ENCODE measurements at regions not wholly inside any gene's neighbourhood (a gene's known extent, or its start where the extent isn't known, plus 50 kb on each side); places are given as distances from the start of the nearest gene placed in this dataset.

DNA sequence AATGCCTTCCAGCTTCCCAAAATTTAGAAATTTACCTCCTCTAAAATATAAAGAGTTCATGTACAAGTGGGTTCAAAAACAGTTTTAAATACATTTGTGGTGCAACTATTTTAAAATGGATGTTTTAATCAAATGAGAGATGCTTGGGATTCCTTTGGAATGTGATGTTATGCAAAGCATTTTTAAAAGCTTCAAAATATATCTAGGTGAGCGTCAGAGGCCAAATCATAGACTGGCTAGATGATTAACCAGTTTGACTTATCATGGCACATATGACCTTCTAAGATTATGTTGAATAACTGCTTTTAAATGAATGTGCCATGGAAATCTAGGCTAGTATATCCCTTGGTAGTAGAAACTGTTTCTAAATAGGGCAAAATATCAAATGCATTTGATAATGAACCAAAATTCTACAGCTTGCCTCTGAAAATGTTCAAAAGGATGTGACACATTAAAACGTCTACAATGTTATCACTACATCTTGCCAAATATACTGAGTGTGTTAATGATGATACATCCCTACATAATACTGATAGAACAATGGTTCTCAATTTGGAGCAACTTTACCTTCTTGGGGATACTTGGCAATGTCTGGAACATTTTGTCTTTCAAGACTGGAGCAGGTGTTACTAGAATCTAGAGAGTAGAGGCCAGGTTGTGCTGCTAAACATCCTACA is 650.9 kb upstream of the ADGRL2 start:
- Histone ChIP-seq H3K27me3 (replicated peaks; ENCODE audit: insufficient read depth) (no peaks in the 10 kb centered on the region), H3K4me2 (ENCODE audit: unreplicated experiment) (no peak overlapping the region), H3K4me1 (ENCODE audit: insufficient read depth) (no peaks in the 10 kb centered on the region), H3F3A (ENCODE audit: insufficient read depth) (no peaks in the 10 kb centered on the region), H3K9ac (no peak overlapping the region), H3K4me3 (no peak overlapping the region), H4K20me1 (ENCODE audit: insufficient read depth) (no peaks in the 10 kb centered on the region), H3K27ac (no peak overlapping the region), H3K79me2 (ENCODE audit: insufficient read depth) (no peaks in the 10 kb centered on the region), H3K9me2 (ENCODE audit: insufficient read depth) (no peaks in the 10 kb centered on the region), H2AFZ (no peak overlapping the region), H3K9me3 (ENCODE audit: low read depth) (no peaks in the 10 kb centered on the region), H3K36me3 (ENCODE audit: low read depth) (no peaks in the 10 kb centered on the region)
- DNase-seq, result no peak
- WGBS, 2 experiments (ENCODE audit: low coverage in 1 of 2, low lambda C conversion rate in 2 of 2, missing lambda C conversion rate in 2 of 2), result 10 to 18% methylated on average over 2 of the region's 2 CpGs
- no peak for TF ChIP-seq EZH2phosphoT487 (IDR thresholded peaks at IDR 0.05; ENCODE audit: insufficient read depth, low read depth)
- TF ChIP-seq EZH2 (IDR thresholded peaks at IDR 0.05; ENCODE audit: insufficient read depth, poor library complexity, severe bottlenecking), result no peak
- in situ Hi-C loops (cut with MboI), result no loop called here

- Histone ChIP-seq H3K4me1 (ENCODE audit: insufficient read depth) (no peaks in the 10 kb centered on the region), H3F3A (ENCODE audit: insufficient read depth) (no peaks in the 10 kb centered on the region), H3K4me3 (no peak overlapping the region), H3K9me2 (ENCODE audit: insufficient read depth) (no peaks in the 10 kb centered on the region), H3K9ac (no peak overlapping the region), H3K79me2 (ENCODE audit: insufficient read depth) (no peaks in the 10 kb centered on the region), H3K27me3 (replicated peaks; ENCODE audit: insufficient read depth) (no peaks in the 10 kb centered on the region), H2AFZ (no peak overlapping the region), H3K36me3 (ENCODE audit: low read depth) (no peaks in the 10 kb centered on the region), H3K9me3 (ENCODE audit: low read depth) (no peaks in the 10 kb centered on the region), H4K20me1 (ENCODE audit: insufficient read depth) (no peaks in the 10 kb centered on the region), H3K4me2 (ENCODE audit: unreplicated experiment) (no peak overlapping the region), H3K27ac (no peak overlapping the region)
- WGBS, 2 experiments (ENCODE audit: low coverage in 1 of 2, low lambda C conversion rate in 2 of 2, missing lambda C conversion rate in 2 of 2), result 13 to 22% methylated on average over 4 of the region's 4 CpGs
- DNase-seq, result no peak
- in situ Hi-C loops (cut with MboI), result no loop called here
- TF ChIP-seq EZH2 (IDR thresholded peaks at IDR 0.05; ENCODE audit: insufficient read depth, poor library complexity, severe bottlenecking), result no peak
Measured at GRCh38 chr1:81144240-81144825, 656.4 kb upstream of the ADGRL2 start.

- WGBS, 2 experiments (ENCODE audit: low coverage in 1 of 2, low lambda C conversion rate in 2 of 2, missing lambda C conversion rate in 2 of 2), result 85 to 87% methylated on average over 1 of the region's 1 CpG
- no peak overlapping the region for H3K27ac ChIP-seq
- in situ Hi-C loops (cut with MboI), result no loop called here
Measured at GRCh38 chr1:81142099-81142826, 658.5 kb upstream of the ADGRL2 start.

GRCh38 chr1:81135524-81135923 is 665.2 kb upstream of the ADGRL2 start:
- TF ChIP-seq EZH2 (IDR thresholded peaks at IDR 0.05; ENCODE audit: insufficient read depth, poor library complexity, severe bottlenecking) (no peak), EZH2phosphoT487 (IDR thresholded peaks at IDR 0.05; ENCODE audit: insufficient read depth, low read depth) (no peak)
- DNase-seq, result no peak
- H3K9me3 ChIP-seq (ENCODE audit: low read depth), result no peaks in the 10 kb centered on the region
- H3K4me3 ChIP-seq, result no peak overlapping the region
- no peaks in the 10 kb centered on the region for H3F3A ChIP-seq (ENCODE audit: insufficient read depth)
- H3K27me3 ChIP-seq (replicated peaks; ENCODE audit: insufficient read depth), result no peaks in the 10 kb centered on the region
- no peak overlapping the region for H3K27ac ChIP-seq
- no peak overlapping the region for H3K9ac ChIP-seq
- no peaks in the 10 kb centered on the region for H4K20me1 ChIP-seq (ENCODE audit: insufficient read depth)
- no peak overlapping the region for H2AFZ ChIP-seq
- in situ Hi-C loops (cut with MboI), result no loop called here
- no peaks in the 10 kb centered on the region for H3K9me2 ChIP-seq (ENCODE audit: insufficient read depth)
- 38 to 46% methylated on average over 6 of the region's 6 CpGs for WGBS, 2 experiments (ENCODE audit: low coverage in 1 of 2, low lambda C conversion rate in 2 of 2, missing lambda C conversion rate in 2 of 2)
- H3K4me2 ChIP-seq (ENCODE audit: unreplicated experiment), result no peak overlapping the region
- no peaks in the 10 kb centered on the region for H3K79me2 ChIP-seq (ENCODE audit: insufficient read depth)
- no peaks in the 10 kb centered on the region for H3K36me3 ChIP-seq (ENCODE audit: low read depth)
- H3K4me1 ChIP-seq (ENCODE audit: insufficient read depth), result no peaks in the 10 kb centered on the region

More at GRCh38 chr1:81142099-81142826, 658.5 kb upstream of the ADGRL2 start:
- H4K20me1 ChIP-seq (ENCODE audit: insufficient read depth), result no peaks in the 10 kb centered on the region
- no peaks in the 10 kb centered on the region for H3F3A ChIP-seq (ENCODE audit: insufficient read depth)
- H3K9me3 ChIP-seq (ENCODE audit: low read depth), result no peaks in the 10 kb centered on the region
- peak; percentile 42 for DNase-seq
- no peaks in the 10 kb centered on the region for H3K4me1 ChIP-seq (ENCODE audit: insufficient read depth)
- H3K9ac ChIP-seq, result no peak overlapping the region
- H3K27me3 ChIP-seq (replicated peaks; ENCODE audit: insufficient read depth), result no peaks in the 10 kb centered on the region
- no peak overlapping the region for H3K4me2 ChIP-seq (ENCODE audit: unreplicated experiment)
- TF ChIP-seq EZH2phosphoT487 (IDR thresholded peaks at IDR 0.05; ENCODE audit: insufficient read depth, low read depth), result no peak
- no peak for TF ChIP-seq EZH2 (IDR thresholded peaks at IDR 0.05; ENCODE audit: insufficient read depth, poor library complexity, severe bottlenecking)
- no peak overlapping the region for H3K4me3 ChIP-seq
- H3K79me2 ChIP-seq (ENCODE audit: insufficient read depth), result no peaks in the 10 kb centered on the region
- no peak overlapping the region for H2AFZ ChIP-seq
- no peaks in the 10 kb centered on the region for H3K9me2 ChIP-seq (ENCODE audit: insufficient read depth)
- no peaks in the 10 kb centered on the region for H3K36me3 ChIP-seq (ENCODE audit: low read depth)

Measured in GM23248 (cell line).